GM18508 (cell line): ENCODE measurements at regions not wholly inside any gene's neighbourhood (a gene's known extent, or its start where the extent isn't known, plus 50 kb on each side); places are given as distances from the start of the nearest gene placed in this dataset.

Experiments
- ATAC-seq: cut with Tn5 transposase; IDR thresholded peaks from one replicate; pipeline ENCODE4 v1.9.1; 2021; ENCODE audit warnings: moderate number of reproducible peaks; ENCODE audit not compliant: insufficient read depth, unreplicated experiment

GRCh38 chr2:219765231-219765911 lies 137.9 kb downstream of the SLC4A3 start:
- ATAC-seq, result no peak

- no peak for ATAC-seq
Measured at GRCh38 chr2:219766658-219767057, 139.2 kb downstream of the SLC4A3 start.

- no peak for ATAC-seq
Measured at GRCh38 chr2:219769090-219769910, 141.9 kb downstream of the SLC4A3 start.

GRCh38 chr2:219772103-219772635 lies 144.7 kb downstream of the SLC4A3 start:
- ATAC-seq, result no peak

- no peak for ATAC-seq
Measured at GRCh38 chr2:219772697-219773096, 145.3 kb downstream of the SLC4A3 start.

- no peak for ATAC-seq
Measured at GRCh38 chr2:219775506-219775905, 148.1 kb downstream of the SLC4A3 start.

- ATAC-seq, result no peak
Measured at GRCh38 chr2:219777388-219777787, 150.0 kb downstream of the SLC4A3 start.

GRCh38 chr2:219778189-219778588 lies 150.8 kb downstream of the SLC4A3 start:
- no peak for ATAC-seq

GRCh38 chr2:219782737-219783348 lies 155.4 kb downstream of the SLC4A3 start:
- no peak for ATAC-seq

GRCh38 chr2:219783359-219783975 lies 156.0 kb downstream of the SLC4A3 start:
- ATAC-seq, result no peak

- ATAC-seq, result no peak
Measured at GRCh38 chr2:219784178-219784577, 156.7 kb downstream of the SLC4A3 start.

- no peak for ATAC-seq
Measured at GRCh38 chr2:219789476-219789875, 162.0 kb downstream of the SLC4A3 start.

- ATAC-seq, result no peak
Measured at GRCh38 chr2:219792446-219792845, 165.0 kb downstream of the SLC4A3 start.

GRCh38 chr2:219798430-219798829 lies 171.0 kb downstream of the SLC4A3 start:
- ATAC-seq, result no peak

GRCh38 chr2:219803294-219803693 lies 175.9 kb downstream of the SLC4A3 start:
- no peak for ATAC-seq

GRCh38 chr2:219810895-219811294 lies 183.5 kb downstream of the SLC4A3 start:
- no peak for ATAC-seq

- no peak for ATAC-seq
Measured at GRCh38 chr2:219812672-219813071, 185.2 kb downstream of the SLC4A3 start.

GRCh38 chr2:219820767-219821166 lies 193.3 kb downstream of the SLC4A3 start:
- no peak for ATAC-seq

- ATAC-seq, result no peak
Measured at GRCh38 chr2:219823574-219823973, 196.1 kb downstream of the SLC4A3 start.

GRCh38 chr2:219824996-219825395 lies 197.6 kb downstream of the SLC4A3 start:
- no peak for ATAC-seq

- ATAC-seq, result no peak
Measured at GRCh38 chr2:219828127-219828526, 200.7 kb downstream of the SLC4A3 start.
